GM10248 (cell line): ENCODE measurements at regions not wholly inside any gene's neighbourhood (a gene's known extent, or its start where the extent isn't known, plus 50 kb on each side); places are given as distances from the start of the nearest gene placed in this dataset.

Experiments used
- CTCF ChIA-PET: fragments of 300-600 bp; sonication (Branson Sonifier 250); formaldehyde crosslinking; extraction: SDS; loops from one replicate; lab custom pipeline; 2021; ENCODE audit warnings: antibody characterized with exemption; lab: Yijun Ruan, JAX
- POLR2A ChIA-PET: fragments of 350-650 bp; sonication (Branson Sonifier 250); formaldehyde crosslinking; extraction: SDS; loops from one replicate; lab custom pipeline; 2020; ENCODE audit warnings: antibody characterized with exemption; lab: Yijun Ruan, JAX
- DNase-seq: peaks from one replicate; pipeline ENCODE4 v3.0.0; 2012; ENCODE audit errors: extremely low spot score
- TF ChIP-seq, protein P1 (sequence below): IDR thresholded peaks from 2 replicates; pipeline ENCODE4 v1.5.1; 2012; ENCODE audit warnings: mild to moderate bottlenecking, low read depth; ENCODE audit errors: extremely low read depth, missing control alignments, control extremely low read depth

DNA sequence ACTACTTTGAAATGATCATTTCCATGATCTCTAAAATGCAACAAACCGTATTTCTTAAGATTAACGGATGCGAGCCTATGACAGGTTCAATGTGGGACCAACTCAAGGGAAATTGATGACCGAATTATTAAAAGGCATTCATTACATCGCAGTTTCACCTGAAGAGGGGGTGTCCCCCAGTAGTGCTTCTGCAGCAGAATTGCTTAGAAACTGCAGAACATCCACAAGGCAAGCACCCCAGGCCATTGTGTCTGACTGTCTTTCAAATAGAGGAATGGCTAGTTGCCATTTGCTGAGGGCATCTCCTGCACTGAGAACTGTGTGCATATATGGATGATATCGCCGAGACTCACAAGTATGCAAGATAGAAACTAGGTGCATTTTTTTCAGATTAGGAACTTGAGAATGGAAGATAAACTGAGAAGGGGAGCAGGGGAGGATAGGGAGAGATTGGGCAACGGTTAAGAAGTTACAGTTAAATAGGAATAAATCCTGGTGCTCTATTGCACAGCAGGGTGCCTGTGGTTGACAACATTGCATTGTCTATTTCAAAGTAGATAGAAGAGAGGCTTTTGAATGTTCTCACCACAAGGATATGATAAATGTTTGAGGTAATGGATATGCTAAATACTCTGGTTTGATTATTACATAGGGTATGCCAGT, 234.3 kb upstream of the PLEKHG7 start:
- TF ChIP-seq, protein P1, sequence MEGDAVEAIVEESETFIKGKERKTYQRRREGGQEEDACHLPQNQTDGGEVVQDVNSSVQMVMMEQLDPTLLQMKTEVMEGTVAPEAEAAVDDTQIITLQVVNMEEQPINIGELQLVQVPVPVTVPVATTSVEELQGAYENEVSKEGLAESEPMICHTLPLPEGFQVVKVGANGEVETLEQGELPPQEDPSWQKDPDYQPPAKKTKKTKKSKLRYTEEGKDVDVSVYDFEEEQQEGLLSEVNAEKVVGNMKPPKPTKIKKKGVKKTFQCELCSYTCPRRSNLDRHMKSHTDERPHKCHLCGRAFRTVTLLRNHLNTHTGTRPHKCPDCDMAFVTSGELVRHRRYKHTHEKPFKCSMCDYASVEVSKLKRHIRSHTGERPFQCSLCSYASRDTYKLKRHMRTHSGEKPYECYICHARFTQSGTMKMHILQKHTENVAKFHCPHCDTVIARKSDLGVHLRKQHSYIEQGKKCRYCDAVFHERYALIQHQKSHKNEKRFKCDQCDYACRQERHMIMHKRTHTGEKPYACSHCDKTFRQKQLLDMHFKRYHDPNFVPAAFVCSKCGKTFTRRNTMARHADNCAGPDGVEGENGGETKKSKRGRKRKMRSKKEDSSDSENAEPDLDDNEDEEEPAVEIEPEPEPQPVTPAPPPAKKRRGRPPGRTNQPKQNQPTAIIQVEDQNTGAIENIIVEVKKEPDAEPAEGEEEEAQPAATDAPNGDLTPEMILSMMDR = no peak
- no peak for DNase-seq
- ChIA-PET CTCF (interaction anchor here (1.0 to 1.9 kb wide), 3 partner anchors 10 to 102 kb away, joined by 3 to 5 read pairs (median 5); no protein-coding TSS in a partner anchor), POLR2A (no interaction called here)

DNA sequence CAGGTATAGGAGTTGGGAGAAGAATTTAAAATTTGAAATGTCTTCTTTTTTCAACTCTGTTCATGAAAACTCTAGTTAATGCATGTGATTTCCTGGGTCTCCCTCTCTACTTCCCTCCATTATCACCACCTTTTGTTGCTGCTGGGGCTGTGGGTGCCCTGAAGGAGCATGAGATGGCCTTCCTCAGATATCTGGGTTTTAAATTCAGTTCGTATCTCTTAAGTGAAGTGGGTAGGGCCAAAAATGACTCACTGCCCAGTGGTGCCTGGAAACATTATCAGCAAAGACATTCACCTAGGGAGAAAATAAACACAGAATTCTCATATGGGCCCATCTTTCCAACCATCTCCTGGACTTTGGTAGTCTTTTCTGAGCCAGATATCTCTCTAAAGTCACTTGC, 234.9 kb upstream of the PLEKHG7 start:
- TF ChIP-seq, protein P1 = no peak

DNA sequence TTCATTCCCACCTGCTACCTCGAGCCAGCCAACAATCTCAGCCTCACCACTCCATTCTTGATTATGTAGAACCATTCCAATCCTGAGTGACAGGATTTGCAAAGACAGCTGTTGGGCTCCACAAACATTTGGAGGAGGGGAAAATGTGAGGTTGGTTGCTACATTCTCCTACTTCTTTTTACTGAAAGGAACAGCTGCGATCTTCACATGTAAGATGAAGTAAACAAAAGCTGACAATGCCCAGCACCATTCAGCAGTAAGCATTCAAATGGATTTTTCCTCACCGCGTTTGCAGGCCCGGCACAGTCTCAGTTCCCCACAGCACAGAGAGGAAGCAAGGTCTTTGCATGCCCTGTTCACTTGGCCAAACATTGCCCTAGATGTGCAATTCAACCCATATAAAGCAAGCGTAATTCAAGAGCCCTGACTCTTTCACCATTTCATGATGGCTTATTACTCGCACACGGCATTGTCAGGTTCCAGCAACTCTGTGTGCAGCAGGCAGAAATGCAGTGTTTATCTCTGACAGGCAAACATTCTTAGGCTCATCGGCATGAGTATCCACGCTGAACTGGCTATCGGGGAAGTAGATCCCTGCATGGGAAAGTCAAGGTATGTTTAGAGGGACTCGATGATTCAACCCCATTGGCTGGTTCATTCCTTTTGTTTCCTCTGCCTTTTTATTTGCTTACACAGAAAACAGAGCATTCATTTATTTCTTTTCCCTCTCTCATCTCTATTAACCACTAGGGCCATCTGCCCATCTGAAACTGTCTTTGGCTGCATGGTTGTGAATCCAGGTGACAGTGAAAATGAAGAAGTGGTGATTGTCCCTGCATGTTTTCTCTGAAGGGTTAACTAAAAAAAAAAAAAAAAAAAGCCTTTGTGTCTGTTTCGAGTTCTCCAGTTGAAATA, 236.1 kb upstream of the PLEKHG7 start:
- TF ChIP-seq, protein P1 = no peak
- POLR2A ChIA-PET = interaction anchor here (1.7 kb wide), 1 partner anchor 321 kb away, joined by 9 read pairs; the partner anchor contains the start of gene BTG1
- CTCF ChIA-PET = interaction anchor here (1.1 to 1.2 kb wide), 3 partner anchors 11 to 29 kb away, joined by 4 read pairs; no protein-coding TSS in a partner anchor
- DNase-seq = peak; percentile 22

More for the DNA sequence above, 234.9 kb upstream of the PLEKHG7 start:
- DNase-seq = no peak
- ChIA-PET POLR2A (no interaction called here), CTCF (no interaction called here)

DNA sequence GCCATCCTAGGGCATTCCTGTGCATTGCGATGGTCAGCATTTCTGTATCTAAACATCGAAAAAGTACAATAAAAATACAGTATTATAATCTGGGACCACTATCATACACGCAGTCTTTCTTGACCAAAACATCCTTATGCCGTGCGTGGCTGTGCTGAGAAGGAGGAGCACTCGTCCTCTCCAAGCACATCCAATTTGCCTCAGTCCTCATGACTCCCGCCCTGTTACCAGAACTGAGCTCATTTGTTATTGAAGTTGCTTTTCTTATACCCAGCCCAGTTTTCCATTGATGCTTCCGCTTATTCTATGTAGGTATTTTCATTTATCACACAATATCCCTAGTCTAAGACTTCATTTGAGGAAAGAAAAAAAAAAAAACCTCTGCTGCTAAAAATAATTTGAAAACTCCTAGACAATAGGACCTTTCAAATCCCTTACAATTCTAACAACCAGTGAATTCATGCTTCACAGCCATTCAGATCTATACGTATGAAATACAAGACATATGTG, 236.9 kb upstream of the PLEKHG7 start:
- TF ChIP-seq, protein P1 = no peak
- no peak for DNase-seq
- POLR2A ChIA-PET = interaction anchor here (1.7 kb wide), 1 partner anchor 320 kb away, joined by 9 read pairs; the partner anchor contains the start of gene BTG1
- CTCF ChIA-PET = interaction anchor here (0.9 to 1.2 kb wide), 5 partner anchors 11 to 40 kb away, joined by 3 to 4 read pairs (median 4); no protein-coding TSS in a partner anchor

DNA sequence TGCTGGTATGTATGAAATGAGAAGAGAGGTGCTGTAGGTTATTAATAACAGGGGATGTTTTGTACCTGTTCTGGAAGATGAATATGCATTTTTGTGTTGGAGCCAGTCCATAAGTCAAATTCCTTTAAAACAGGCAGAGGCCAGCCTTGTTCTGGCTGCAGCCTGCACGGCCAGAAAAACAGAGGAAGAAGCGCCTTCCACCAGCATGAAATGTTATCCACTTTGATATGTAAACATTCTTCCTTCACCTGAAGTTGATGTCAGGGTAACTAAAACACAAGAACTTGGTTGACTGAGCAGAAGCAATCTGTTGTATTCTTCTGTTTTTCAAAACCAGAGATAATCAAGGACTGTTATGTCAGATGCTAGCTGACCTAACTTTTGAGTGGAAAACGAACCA, 237.9 kb upstream of the PLEKHG7 start:
- POLR2A ChIA-PET = no interaction called here
- CTCF ChIA-PET = interaction anchor here (0.8 to 1.2 kb wide), 3 partner anchors 10 to 41 kb away, joined by 3 read pairs; no protein-coding TSS in a partner anchor
- TF ChIP-seq, protein P1 = no peak
- DNase-seq = no peak

DNA sequence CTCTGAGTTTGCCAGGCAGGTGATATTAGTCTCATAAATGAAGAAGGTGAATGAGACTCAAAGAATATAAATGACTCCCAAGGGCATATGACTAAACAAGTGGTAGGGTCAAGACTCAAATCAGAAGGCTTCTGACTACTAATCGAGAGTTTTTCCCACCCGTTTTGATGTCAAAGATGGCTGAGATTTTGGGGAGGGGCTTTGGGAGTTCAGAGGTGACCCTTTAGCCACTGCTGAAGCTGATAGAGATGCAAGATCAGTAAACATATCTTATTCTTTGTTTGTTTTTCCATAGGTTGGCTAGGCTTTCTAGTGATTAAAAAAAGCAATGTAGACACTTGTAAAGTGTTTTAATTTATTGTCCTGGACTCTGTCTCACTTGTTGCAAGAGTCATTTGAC, 239.6 kb upstream of the PLEKHG7 start:
- TF ChIP-seq, protein P1 = no peak
- ChIA-PET CTCF (interaction anchor here (1.8 to 2.4 kb wide), 2 partner anchors 15 to 18 kb away, joined by 4 to 15 read pairs; no protein-coding TSS in a partner anchor), POLR2A (interaction anchor here (1.2 kb wide), 1 partner anchor 317 kb away, joined by 5 read pairs; the partner anchor contains the start of gene BTG1)
- no peak for DNase-seq
